AG09319 (cell line): ENCODE measurements at regions not wholly inside any gene's neighbourhood (a gene's known extent, or its start where the extent isn't known, plus 50 kb on each side); places are given as distances from the start of the nearest gene placed in this dataset.

ENCODE experiments used
- DNase-seq: peaks from one replicate; pipeline ENCODE4 v3.0.0-alpha.2; 2010; ENCODE audit warnings: low read depth; ENCODE audit errors: extremely low read depth
- TF ChIP-seq, protein P1 (sequence below): IDR thresholded peaks from 2 replicates; pipeline ENCODE4 v1.5.1; 2011; ENCODE audit warnings: low read depth, mild to moderate bottlenecking, inconsistent platforms, low read length, moderate library complexity

DNA sequence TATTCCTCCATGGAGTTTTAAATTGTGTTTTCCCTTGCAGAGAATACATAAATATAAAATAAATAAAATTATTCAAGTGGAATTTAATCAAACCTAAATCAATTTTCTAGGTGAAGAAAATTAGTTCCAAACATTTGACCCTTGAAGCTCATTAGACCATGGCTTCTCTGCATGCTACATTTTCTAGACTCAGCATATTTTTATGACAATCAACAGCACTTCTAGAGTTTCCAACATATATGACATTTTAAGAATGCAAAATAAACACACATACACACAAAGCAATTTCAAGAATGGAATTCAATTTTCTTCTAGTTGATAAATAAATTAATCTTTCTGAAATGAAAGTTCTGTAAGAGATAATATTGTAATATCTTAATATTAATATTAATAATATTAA lies 1083.9 kb upstream of the INTU start:
- DNase-seq, result no peak
- TF ChIP-seq, protein P1, sequence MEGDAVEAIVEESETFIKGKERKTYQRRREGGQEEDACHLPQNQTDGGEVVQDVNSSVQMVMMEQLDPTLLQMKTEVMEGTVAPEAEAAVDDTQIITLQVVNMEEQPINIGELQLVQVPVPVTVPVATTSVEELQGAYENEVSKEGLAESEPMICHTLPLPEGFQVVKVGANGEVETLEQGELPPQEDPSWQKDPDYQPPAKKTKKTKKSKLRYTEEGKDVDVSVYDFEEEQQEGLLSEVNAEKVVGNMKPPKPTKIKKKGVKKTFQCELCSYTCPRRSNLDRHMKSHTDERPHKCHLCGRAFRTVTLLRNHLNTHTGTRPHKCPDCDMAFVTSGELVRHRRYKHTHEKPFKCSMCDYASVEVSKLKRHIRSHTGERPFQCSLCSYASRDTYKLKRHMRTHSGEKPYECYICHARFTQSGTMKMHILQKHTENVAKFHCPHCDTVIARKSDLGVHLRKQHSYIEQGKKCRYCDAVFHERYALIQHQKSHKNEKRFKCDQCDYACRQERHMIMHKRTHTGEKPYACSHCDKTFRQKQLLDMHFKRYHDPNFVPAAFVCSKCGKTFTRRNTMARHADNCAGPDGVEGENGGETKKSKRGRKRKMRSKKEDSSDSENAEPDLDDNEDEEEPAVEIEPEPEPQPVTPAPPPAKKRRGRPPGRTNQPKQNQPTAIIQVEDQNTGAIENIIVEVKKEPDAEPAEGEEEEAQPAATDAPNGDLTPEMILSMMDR, result no peak

DNA sequence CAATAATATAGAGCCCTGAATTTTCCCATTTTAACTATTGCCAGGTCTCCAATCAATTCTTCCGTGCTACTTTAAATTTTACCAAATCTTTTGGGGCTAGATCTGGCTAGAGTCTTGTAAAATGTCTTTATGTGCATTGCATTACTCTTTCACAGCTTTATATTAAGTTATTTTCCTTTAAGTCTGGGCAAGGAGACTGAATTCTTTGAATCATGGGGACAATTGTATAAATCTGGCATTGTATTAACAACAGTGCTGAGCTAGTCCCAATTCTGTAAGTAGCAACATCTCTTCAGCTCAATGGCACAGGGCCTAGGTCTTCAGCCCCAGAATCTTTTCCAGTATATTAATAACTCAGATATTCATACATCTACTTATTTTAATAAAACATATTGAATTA lies 1080.4 kb upstream of the INTU start:
- TF ChIP-seq, protein P1, result no peak
- DNase-seq, result no peak

DNA sequence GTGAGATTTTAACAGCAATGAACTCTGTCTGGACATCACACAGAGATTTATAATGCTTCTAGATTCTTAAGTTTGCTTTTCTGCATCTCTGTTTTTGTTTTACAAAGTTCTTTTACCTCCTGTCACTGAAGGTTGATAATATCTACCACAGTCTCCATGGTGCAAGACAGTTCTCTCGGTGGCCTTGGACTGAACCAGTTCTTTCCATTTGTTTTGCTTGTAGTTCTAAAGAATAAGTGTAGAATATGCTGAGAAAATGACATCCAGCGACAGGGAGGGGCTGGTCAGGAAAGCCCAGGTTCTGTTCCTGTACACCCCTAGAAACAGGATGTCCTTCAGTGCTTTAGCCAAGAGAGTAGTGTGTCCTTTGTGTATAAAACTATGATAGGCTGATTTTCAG lies 1079.5 kb upstream of the INTU start:
- TF ChIP-seq, protein P1, result no peak
- no peak for DNase-seq

DNA sequence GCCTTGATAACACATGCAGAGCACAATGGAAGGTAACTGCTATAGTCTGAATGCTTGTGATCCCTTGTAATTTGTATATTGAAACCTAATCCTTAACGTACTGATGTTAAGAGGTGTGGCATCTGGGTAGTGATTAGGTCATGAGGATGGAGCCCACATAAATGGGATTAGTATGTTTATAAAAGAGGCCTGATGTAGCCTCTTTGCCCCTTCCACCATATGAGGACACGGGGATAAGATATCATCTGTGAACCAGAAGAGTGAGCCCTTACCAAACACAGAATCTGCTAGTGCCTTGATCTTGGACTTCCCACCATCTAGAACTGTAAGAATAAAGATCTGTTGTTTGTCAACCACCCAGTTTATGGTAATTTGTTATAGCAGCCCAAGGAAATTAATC lies 1074.2 kb upstream of the INTU start:
- TF ChIP-seq, protein P1, result no peak
- DNase-seq, result no peak

DNA sequence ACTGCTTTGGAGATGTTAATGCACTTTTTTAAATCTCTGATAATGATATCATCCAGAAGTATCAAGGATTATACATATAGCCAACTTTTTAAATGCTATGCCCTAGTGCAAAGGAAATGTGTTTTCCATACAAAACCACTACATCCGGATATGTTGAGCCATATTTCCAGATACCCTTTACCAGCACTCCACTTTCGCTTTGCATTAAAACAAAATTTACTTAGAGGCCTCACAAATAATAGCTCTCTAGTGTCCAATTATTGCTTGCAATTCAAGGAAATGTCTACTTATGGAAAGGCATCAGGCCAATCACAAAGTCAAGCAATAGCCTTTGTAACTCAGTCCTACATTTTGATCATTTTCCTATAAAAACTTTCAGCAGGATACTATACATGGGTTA lies 1072.8 kb upstream of the INTU start:
- TF ChIP-seq, protein P1, result no peak
- no peak for DNase-seq

DNA sequence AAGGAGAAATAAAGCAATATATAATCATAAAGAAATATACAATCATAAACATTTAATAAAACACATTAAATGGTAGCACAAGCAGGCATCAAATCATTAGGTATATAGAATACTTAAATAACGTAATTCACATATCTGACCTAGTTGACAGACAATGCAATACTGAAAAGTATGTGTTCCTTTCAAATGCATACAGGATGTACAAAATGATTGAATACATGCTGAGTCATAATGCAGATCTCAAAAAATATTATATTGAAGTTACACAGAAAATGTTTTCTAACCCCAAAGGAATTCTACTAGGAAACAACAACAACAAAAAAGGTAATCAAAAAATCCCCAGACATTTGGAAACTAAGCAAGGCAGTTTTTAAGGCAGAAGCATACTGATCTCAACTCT lies 1072.0 kb upstream of the INTU start:
- no peak for DNase-seq
- TF ChIP-seq, protein P1, result no peak

DNA sequence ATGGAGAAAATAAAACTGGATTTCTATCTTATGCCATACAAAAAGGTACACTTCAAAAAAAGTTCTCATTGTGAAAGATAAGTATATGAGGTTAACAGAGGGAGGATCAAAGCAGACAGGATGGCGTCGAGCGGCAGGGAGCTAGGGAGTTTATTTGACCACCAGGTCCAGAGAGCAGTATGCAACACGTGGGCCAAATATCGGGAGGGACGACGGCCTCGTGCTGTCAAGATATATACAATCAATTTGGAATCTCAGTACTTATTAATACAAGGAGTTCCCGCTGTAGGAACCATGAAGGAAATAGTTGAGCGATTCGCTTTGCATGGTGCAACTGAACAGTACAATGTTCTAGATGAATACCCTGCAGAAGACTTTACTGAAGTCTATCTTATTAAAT lies 1069.4 kb upstream of the INTU start:
- DNase-seq, result no peak
- TF ChIP-seq, protein P1, result no peak
